IMR-90 (cell line): ENCODE measurements at regions not wholly inside any gene's neighbourhood (a gene's known extent, or its start where the extent isn't known, plus 50 kb on each side); places are given as distances from the start of the nearest gene placed in this dataset.

ENCODE experiments used
- POLR2A ChIP-seq: IDR thresholded peaks from 2 replicates; pipeline ENCODE4 v1.6.1; 2012; ENCODE audit warnings: mild to moderate bottlenecking, low read depth, low read length
- SMC3 ChIP-seq: fragments of 150-350 bp; IDR thresholded peaks from 2 replicates; pipeline ENCODE4 v1.6.1; 2016; ENCODE audit warnings: low read depth, mild to moderate bottlenecking, antibody characterized with exemption, low read length, moderate library complexity
- TF ChIP-seq, protein P1 (sequence below): conservative IDR thresholded peaks from 2 replicates; pipeline ENCODE4 v1.5.1; 2012; ENCODE audit warnings: mild to moderate bottlenecking, low read depth, low read length, improper control_type of control experiment
- TF ChIP-seq, protein P2 (sequence below): fragments of 150-350 bp; IDR thresholded peaks from 2 replicates; pipeline ENCODE4 v1.6.1; 2017; ENCODE audit warnings: mild to moderate bottlenecking, antibody characterized with exemption, low read length, low read depth

DNA sequence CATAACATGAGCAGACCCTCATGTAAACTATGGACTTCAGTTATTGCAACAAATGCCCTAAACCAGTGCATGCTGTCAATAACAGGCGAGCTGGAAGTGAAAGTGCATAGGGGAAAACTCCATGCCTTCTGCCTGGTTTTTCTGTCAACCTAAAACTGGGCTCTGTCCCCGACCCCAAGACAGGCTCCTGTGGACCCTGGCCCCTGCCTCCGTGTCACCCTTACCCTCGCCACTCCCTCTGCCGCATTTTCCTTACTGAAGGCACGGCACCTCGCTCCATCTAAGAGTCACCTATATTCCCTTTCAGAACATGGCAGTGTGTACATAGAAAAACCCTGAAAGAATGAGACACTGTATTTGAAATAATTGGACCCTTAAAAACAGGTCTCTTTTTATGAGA, 151.3 kb downstream of the SHANK2 start:
- TF ChIP-seq, protein P1, sequence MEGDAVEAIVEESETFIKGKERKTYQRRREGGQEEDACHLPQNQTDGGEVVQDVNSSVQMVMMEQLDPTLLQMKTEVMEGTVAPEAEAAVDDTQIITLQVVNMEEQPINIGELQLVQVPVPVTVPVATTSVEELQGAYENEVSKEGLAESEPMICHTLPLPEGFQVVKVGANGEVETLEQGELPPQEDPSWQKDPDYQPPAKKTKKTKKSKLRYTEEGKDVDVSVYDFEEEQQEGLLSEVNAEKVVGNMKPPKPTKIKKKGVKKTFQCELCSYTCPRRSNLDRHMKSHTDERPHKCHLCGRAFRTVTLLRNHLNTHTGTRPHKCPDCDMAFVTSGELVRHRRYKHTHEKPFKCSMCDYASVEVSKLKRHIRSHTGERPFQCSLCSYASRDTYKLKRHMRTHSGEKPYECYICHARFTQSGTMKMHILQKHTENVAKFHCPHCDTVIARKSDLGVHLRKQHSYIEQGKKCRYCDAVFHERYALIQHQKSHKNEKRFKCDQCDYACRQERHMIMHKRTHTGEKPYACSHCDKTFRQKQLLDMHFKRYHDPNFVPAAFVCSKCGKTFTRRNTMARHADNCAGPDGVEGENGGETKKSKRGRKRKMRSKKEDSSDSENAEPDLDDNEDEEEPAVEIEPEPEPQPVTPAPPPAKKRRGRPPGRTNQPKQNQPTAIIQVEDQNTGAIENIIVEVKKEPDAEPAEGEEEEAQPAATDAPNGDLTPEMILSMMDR, result no peak
- no peak for TF ChIP-seq POLR2A
- TF ChIP-seq, protein P2, sequence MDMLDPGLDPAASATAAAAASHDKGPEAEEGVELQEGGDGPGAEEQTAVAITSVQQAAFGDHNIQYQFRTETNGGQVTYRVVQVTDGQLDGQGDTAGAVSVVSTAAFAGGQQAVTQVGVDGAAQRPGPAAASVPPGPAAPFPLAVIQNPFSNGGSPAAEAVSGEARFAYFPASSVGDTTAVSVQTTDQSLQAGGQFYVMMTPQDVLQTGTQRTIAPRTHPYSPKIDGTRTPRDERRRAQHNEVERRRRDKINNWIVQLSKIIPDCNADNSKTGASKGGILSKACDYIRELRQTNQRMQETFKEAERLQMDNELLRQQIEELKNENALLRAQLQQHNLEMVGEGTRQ, result no peak
- no peak for TF ChIP-seq SMC3
